ENCODE measurements at regions not wholly inside any gene's neighbourhood (a gene's known extent, or its start where the extent isn't known, plus 50 kb on each side); places are given as distances from the start of the nearest gene placed in this dataset.

DNA sequence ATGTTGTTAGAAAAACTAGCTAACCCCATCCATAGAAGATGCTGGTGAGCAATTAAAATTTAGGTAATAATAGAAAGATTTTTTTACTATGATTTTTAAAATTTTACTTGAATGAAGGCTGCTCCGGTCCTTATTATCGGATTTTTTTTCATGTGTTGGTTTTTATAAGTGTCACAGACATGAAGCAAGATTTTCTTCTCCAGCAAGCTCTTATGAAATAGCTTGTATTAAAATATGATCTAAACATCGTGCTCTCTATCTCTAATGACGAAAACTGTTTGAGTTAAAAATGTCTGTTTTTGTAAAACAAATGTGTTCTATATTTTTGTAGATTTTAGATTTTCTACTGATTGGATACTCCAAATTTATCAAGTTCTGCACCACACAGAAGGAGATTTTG, 339.6 kb downstream of the ZNF536 start (continued):
- no peak for TF ChIP-seq REST (IDR thresholded peaks at IDR 0.05; ENCODE audit: unreplicated experiment)
- no peak for TF ChIP-seq ZNF331 (CRISPR knock-in tag; IDR thresholded peaks at IDR 0.05; ENCODE audit: low read depth)

DNA sequence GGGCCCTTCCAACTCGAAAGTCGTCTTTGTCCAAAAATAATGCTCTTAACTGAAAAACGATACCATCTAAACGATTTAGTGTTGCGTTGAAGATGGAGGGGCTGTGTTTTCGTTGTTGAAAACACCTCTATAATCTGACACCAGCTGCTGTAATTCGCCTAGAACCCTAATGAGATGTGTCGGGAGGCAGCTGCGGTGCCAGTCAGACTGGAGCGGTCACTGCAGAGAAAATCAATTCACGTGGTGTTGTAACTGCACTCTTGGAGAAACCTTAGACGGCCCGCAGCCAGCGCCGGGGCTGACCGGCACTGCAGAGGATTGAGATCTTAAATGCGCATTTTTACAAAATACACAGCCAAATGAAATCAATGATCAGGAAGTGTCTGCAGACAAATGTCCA, 339.1 kb downstream of the ZNF536 start:
- Histone ChIP-seq H3K4me1 (ENCODE audit: insufficient read depth) (no peaks in the 10 kb centered on the region), H3F3A (replicated peaks; ENCODE audit: low read depth) (no peaks in the 10 kb centered on the region), H3K79me2 (replicated peaks; ENCODE audit: insufficient read depth) (no peaks in the 10 kb centered on the region), H2AFZ (no peak overlapping the region), H3K4me3 (no peak overlapping the region), H3K27ac (ENCODE audit: low read depth) (no peak overlapping the region), H3K9me2 (ENCODE audit: insufficient read depth) (no peaks in the 10 kb centered on the region), H4K20me1 (replicated peaks; ENCODE audit: insufficient read depth) (no peaks in the 10 kb centered on the region), H3K4me2 (0 out of 2 replicates have a peak overlapping the region, but pooled peaks have one; percentile 19), H3K27me3 (ENCODE audit: insufficient read depth) (no peaks in the 10 kb centered on the region), H3K36me3 (ENCODE audit: insufficient read depth) (no peaks in the 10 kb centered on the region)
- Mint-ChIP-seq H3K36me3 (ENCODE audit: low read depth) (no peaks in the 10 kb centered on the region), H3K27me3 (ENCODE audit: insufficient read depth, low read depth, poor library complexity) (peaks cover 1% of the 10 kb centered on the region), H3K4me3 (no peak overlapping the region; the same call in 2 of the 3 replicates), H3K4me1 (peaks cover 13% of the 10 kb centered on the region; the same call in 2 of the 3 replicates), H3K9me3 (no peaks in the 10 kb centered on the region), H3K27ac (peak overlapping the region; percentile 67; the same call in 1 of the 2 replicates)
- DNase-seq (ENCODE audit: low spot score) (peak; percentile 17), ATAC-seq (peak; percentile 48; the same call in 2 of the 3 replicates)
- TF ChIP-seq, protein P1, sequence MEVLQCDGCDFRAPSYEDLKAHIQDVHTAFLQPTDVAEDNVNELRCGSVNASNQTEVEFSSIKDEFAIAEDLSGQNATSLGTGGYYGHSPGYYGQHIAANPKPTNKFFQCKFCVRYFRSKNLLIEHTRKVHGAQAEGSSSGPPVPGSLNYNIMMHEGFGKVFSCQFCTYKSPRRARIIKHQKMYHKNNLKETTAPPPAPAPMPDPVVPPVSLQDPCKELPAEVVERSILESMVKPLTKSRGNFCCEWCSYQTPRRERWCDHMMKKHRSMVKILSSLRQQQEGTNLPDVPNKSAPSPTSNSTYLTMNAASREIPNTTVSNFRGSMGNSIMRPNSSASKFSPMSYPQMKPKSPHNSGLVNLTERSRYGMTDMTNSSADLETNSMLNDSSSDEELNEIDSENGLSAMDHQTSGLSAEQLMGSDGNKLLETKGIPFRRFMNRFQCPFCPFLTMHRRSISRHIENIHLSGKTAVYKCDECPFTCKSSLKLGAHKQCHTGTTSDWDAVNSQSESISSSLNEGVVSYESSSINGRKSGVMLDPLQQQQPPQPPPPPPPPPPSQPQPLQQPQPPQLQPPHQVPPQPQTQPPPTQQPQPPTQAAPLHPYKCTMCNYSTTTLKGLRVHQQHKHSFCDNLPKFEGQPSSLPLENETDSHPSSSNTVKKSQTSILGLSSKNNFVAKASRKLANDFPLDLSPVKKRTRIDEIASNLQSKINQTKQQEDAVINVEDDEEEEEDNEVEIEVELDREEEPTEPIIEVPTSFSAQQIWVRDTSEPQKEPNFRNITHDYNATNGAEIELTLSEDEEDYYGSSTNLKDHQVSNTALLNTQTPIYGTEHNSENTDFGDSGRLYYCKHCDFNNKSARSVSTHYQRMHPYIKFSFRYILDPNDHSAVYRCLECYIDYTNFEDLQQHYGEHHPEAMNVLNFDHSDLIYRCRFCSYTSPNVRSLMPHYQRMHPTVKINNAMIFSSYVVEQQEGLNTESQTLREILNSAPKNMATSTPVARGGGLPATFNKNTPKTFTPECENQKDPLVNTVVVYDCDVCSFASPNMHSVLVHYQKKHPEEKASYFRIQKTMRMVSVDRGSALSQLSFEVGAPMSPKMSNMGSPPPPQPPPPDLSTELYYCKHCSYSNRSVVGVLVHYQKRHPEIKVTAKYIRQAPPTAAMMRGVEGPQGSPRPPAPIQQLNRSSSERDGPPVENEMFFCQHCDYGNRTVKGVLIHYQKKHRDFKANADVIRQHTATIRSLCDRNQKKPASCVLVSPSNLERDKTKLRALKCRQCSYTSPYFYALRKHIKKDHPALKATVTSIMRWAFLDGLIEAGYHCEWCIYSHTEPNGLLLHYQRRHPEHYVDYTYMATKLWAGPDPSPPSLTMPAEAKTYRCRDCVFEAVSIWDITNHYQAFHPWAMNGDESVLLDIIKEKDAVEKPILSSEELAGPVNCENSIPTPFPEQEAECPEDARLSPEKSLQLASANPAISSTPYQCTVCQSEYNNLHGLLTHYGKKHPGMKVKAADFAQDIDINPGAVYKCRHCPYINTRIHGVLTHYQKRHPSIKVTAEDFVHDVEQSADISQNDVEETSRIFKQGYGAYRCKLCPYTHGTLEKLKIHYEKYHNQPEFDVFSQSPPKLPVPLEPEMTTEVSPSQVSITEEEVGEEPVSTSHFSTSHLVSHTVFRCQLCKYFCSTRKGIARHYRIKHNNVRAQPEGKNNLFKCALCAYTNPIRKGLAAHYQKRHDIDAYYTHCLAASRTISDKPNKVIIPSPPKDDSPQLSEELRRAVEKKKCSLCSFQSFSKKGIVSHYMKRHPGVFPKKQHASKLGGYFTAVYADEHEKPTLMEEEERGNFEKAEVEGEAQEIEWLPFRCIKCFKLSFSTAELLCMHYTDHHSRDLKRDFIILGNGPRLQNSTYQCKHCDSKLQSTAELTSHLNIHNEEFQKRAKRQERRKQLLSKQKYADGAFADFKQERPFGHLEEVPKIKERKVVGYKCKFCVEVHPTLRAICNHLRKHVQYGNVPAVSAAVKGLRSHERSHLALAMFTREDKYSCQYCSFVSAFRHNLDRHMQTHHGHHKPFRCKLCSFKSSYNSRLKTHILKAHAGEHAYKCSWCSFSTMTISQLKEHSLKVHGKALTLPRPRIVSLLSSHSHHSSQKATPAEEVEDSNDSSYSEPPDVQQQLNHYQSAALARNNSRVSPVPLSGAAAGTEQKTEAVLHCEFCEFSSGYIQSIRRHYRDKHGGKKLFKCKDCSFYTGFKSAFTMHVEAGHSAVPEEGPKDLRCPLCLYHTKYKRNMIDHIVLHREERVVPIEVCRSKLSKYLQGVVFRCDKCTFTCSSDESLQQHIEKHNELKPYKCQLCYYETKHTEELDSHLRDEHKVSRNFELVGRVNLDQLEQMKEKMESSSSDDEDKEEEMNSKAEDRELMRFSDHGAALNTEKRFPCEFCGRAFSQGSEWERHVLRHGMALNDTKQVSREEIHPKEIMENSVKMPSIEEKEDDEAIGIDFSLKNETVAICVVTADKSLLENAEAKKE (CRISPR knock-in tag; IDR thresholded peaks at IDR 0.05): no peak
- TF ChIP-seq JUNB (IDR thresholded peaks at IDR 0.05; ENCODE audit: unreplicated experiment) (no peak), REST (IDR thresholded peaks at IDR 0.05; ENCODE audit: unreplicated experiment) (no peak), NANOG (IDR thresholded peaks at IDR 0.05; ENCODE audit: borderline replicate concordance) (no peak), STAT1 (IDR thresholded peaks at IDR 0.05; ENCODE audit: unreplicated experiment) (no peak), ZNF331 (CRISPR knock-in tag; IDR thresholded peaks at IDR 0.05; ENCODE audit: low read depth) (no peak)
- TF ChIP-seq, protein P2, sequence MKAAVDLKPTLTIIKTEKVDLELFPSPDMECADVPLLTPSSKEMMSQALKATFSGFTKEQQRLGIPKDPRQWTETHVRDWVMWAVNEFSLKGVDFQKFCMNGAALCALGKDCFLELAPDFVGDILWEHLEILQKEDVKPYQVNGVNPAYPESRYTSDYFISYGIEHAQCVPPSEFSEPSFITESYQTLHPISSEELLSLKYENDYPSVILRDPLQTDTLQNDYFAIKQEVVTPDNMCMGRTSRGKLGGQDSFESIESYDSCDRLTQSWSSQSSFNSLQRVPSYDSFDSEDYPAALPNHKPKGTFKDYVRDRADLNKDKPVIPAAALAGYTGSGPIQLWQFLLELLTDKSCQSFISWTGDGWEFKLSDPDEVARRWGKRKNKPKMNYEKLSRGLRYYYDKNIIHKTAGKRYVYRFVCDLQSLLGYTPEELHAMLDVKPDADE (IDR thresholded peaks at IDR 0.05): no peak
- TF ChIP-seq, protein P3, sequence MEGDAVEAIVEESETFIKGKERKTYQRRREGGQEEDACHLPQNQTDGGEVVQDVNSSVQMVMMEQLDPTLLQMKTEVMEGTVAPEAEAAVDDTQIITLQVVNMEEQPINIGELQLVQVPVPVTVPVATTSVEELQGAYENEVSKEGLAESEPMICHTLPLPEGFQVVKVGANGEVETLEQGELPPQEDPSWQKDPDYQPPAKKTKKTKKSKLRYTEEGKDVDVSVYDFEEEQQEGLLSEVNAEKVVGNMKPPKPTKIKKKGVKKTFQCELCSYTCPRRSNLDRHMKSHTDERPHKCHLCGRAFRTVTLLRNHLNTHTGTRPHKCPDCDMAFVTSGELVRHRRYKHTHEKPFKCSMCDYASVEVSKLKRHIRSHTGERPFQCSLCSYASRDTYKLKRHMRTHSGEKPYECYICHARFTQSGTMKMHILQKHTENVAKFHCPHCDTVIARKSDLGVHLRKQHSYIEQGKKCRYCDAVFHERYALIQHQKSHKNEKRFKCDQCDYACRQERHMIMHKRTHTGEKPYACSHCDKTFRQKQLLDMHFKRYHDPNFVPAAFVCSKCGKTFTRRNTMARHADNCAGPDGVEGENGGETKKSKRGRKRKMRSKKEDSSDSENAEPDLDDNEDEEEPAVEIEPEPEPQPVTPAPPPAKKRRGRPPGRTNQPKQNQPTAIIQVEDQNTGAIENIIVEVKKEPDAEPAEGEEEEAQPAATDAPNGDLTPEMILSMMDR (conservative IDR thresholded peaks at IDR 0.05; ENCODE audit: low read depth in 2 of 2): no peak
